DOHH2 (cell line): ENCODE measurements at regions not wholly inside any gene's neighbourhood (a gene's known extent, or its start where the extent isn't known, plus 50 kb on each side); places are given as distances from the start of the nearest gene placed in this dataset.

ENCODE experiments used
- EZH2phosphoT487 ChIP-seq: fragments of 200-600 bp; sonication (generic); IDR thresholded peaks from 2 replicates; pipeline ENCODE4 v1.6.1; 2017; ENCODE audit warnings: borderline replicate concordance, mild to moderate bottlenecking, antibody characterized with exemption, low read length, moderate library complexity, mixed read lengths
- TF ChIP-seq, protein P1 (sequence below): fragments of 200-600 bp; sonication (generic); IDR thresholded peaks from one replicate; pipeline ENCODE4 v1.5.1; 2014; ENCODE audit warnings: antibody characterized with exemption, mild to moderate bottlenecking, low read depth, low read length; ENCODE audit not compliant: poor library complexity, severe bottlenecking

DNA sequence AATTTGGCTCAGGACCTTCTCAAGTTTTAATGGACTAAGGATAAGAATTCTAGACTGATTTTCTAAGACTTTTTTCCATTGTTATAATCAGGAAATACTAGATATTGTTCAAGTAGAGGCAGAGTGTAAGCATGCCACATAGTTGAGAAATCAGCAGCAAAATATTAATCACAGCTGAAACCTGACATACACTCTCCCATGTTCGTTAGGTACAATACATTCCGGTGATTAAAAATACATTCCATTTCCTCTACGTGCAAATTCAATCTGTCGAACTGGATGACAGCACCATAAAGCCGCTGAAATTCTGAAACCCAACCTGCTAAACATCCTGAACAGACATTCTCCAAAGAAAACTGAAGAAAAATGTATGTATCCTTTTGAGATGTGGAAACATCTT is 587.6 kb upstream of the DIPK2B start:
- TF ChIP-seq, protein P1, sequence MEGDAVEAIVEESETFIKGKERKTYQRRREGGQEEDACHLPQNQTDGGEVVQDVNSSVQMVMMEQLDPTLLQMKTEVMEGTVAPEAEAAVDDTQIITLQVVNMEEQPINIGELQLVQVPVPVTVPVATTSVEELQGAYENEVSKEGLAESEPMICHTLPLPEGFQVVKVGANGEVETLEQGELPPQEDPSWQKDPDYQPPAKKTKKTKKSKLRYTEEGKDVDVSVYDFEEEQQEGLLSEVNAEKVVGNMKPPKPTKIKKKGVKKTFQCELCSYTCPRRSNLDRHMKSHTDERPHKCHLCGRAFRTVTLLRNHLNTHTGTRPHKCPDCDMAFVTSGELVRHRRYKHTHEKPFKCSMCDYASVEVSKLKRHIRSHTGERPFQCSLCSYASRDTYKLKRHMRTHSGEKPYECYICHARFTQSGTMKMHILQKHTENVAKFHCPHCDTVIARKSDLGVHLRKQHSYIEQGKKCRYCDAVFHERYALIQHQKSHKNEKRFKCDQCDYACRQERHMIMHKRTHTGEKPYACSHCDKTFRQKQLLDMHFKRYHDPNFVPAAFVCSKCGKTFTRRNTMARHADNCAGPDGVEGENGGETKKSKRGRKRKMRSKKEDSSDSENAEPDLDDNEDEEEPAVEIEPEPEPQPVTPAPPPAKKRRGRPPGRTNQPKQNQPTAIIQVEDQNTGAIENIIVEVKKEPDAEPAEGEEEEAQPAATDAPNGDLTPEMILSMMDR, result no peak
- TF ChIP-seq EZH2phosphoT487, result no peak
